GM19452 (cell line): ENCODE measurements at regions not wholly inside any gene's neighbourhood (a gene's known extent, or its start where the extent isn't known, plus 50 kb on each side); places are given as distances from the start of the nearest gene placed in this dataset.

Experiments
- ATAC-seq: cut with Tn5 transposase; IDR thresholded peaks from one replicate; pipeline ENCODE4 v1.9.1; 2021; ENCODE audit not compliant: unreplicated experiment

- ATAC-seq, result no peak
Observed at GRCh38 chr2:173419506-173419905, 64.8 kb downstream of the CDCA7 start.

- ATAC-seq, result no peak
Observed at GRCh38 chr2:173424886-173425285, 70.2 kb downstream of the CDCA7 start.

- no peak for ATAC-seq
Observed at GRCh38 chr2:173427887-173428668, 73.4 kb downstream of the CDCA7 start.

GRCh38 chr2:173431191-173431590, 76.5 kb downstream of the CDCA7 start:
- ATAC-seq, result no peak

- no peak for ATAC-seq
Observed at GRCh38 chr2:173432049-173432754, 77.5 kb downstream of the CDCA7 start.

GRCh38 chr2:173434762-173435569, 80.3 kb downstream of the CDCA7 start:
- ATAC-seq, result no peak

GRCh38 chr2:173435574-173435973, 80.9 kb downstream of the CDCA7 start:
- no peak for ATAC-seq

GRCh38 chr2:173436088-173436487, 81.4 kb downstream of the CDCA7 start:
- ATAC-seq, result no peak

GRCh38 chr2:173441222-173441621, 86.5 kb downstream of the CDCA7 start:
- no peak for ATAC-seq

- no peak for ATAC-seq
Observed at GRCh38 chr2:173442542-173442941, 87.9 kb downstream of the CDCA7 start.

GRCh38 chr2:173446722-173447121, 92.0 kb downstream of the CDCA7 start:
- ATAC-seq, result no peak

- no peak for ATAC-seq
Observed at GRCh38 chr2:173448938-173449471, 94.3 kb downstream of the CDCA7 start.

- ATAC-seq, result no peak
Observed at GRCh38 chr2:173451118-173451517, 96.4 kb downstream of the CDCA7 start.

GRCh38 chr2:173451941-173452340, 97.3 kb downstream of the CDCA7 start:
- ATAC-seq, result no peak

GRCh38 chr2:173452416-173452815, 97.7 kb downstream of the CDCA7 start:
- no peak for ATAC-seq

GRCh38 chr2:173456960-173457359, 102.3 kb downstream of the CDCA7 start:
- no peak for ATAC-seq

GRCh38 chr2:173457366-173457765, 102.7 kb downstream of the CDCA7 start:
- no peak for ATAC-seq

- ATAC-seq, result no peak
Observed at GRCh38 chr2:173458991-173459780, 104.5 kb downstream of the CDCA7 start.

GRCh38 chr2:173462892-173463840, 108.5 kb downstream of the CDCA7 start:
- no peak for ATAC-seq
